NT2/D1 (cell line): ENCODE measurements at regions not wholly inside any gene's neighbourhood (a gene's known extent, or its start where the extent isn't known, plus 50 kb on each side); places are given as distances from the start of the nearest gene placed in this dataset.
"Not testable (repeated sequence)": the region's sequence is repeated elsewhere in the genome, so short reads cannot be mapped to it uniquely, and the experiment has no call there.

Experiments
- DNase-seq: peaks from one replicate; pipeline ENCODE4 v3.0.0-alpha.2; 2011; ENCODE audit warnings: low read depth, low spot score
- H3K27me3 ChIP-seq: 2 replicates; pipeline ENCODE4 v1.6.0; 2011; ENCODE audit warnings: mild to moderate bottlenecking; ENCODE audit not compliant: insufficient read length, insufficient read depth
- H3K36me3 ChIP-seq: 2 replicates; pipeline ENCODE4 v1.6.1; 2011; ENCODE audit warnings: mild to moderate bottlenecking, low read length, mixed read lengths; ENCODE audit not compliant: insufficient read depth, insufficient read length
- H3K4me1 ChIP-seq: 2 replicates; pipeline ENCODE4 v1.5.1; 2011; ENCODE audit not compliant: insufficient read depth, insufficient read length
- H3K4me3 ChIP-seq: 2 replicates; pipeline ENCODE4 v1.5.1; 2011; ENCODE audit warnings: low read depth; ENCODE audit not compliant: insufficient read length
- H3K9ac ChIP-seq: 2 replicates; pipeline ENCODE4 v1.6.0; 2011; ENCODE audit warnings: low read depth; ENCODE audit not compliant: insufficient read length
- H3K9me3 ChIP-seq: 2 replicates; pipeline ENCODE4 v1.5.1; 2011; ENCODE audit warnings: mild to moderate bottlenecking, low read length; ENCODE audit not compliant: insufficient read depth
- SUZ12 ChIP-seq: IDR thresholded peaks from 2 replicates; pipeline ENCODE4 v1.6.1; 2011; ENCODE audit not compliant: insufficient read length, insufficient read depth; ENCODE audit errors: extremely low read depth
- YY1 ChIP-seq: IDR thresholded peaks from 2 replicates; pipeline ENCODE4 v1.6.1; 2011; ENCODE audit not compliant: insufficient read length, insufficient read depth
- ZNF274 ChIP-seq: IDR thresholded peaks from 2 replicates; pipeline ENCODE4 v1.6.1; 2011; ENCODE audit warnings: mild to moderate bottlenecking, low read depth, low read length

DNA sequence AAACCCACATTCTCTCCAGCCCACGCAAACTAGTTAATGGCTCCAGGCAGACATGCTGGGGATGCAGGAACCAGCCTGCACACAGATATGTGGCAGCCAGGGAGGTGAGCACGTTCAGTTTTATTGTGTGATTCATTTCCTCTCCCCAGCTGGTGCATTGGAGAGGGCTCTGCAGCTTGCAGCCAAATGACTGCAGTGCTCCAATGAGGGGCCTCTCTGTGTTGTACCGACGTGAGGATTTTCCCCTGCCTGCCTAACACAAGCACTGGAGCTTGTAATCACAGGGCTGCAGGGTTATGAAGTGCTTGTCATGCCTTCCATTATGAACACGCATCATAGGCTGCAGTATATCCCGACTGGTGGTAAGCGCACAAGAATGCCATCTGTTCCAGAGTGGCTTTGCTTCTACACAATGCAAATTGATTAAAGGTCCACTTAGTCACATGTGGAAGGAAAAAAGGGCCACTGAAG is 92.3 kb upstream of the THUMPD2 start:
- Histone ChIP-seq H3K27me3 (no peaks in the 10 kb centered on the region), H3K9ac (no peak overlapping the region), H3K4me3 (no peak overlapping the region), H3K9me3 (no peaks in the 10 kb centered on the region), H3K36me3 (no peaks in the 10 kb centered on the region), H3K4me1 (peaks cover 2% of the 10 kb centered on the region)
- DNase-seq = no peak
- no peak for TF ChIP-seq ZNF274
- no peak for TF ChIP-seq YY1
- TF ChIP-seq SUZ12 = no peak

DNA sequence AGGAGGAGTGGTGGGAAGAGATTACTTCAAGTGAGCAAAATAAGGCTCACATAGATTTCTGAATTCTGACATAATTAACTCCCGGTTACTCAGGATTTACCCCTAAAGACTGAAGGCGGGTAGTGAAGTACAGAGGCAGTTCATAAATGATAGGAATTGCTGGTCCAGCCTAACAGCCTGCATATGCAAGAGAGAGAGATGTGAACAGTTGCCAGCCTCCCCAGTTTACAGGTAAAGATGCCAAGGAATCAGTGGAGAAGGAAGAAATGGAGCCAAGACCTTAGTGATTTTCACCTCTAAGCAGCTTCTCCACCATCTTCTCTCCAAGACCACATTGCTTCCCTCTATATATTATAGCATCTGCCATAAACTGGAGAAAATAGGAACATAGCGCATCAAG is 91.8 kb upstream of the THUMPD2 start:
- Histone ChIP-seq H3K9ac (no peak overlapping the region), H3K4me3 (no peak overlapping the region), H3K36me3 (no peaks in the 10 kb centered on the region), H3K9me3 (no peaks in the 10 kb centered on the region), H3K27me3 (no peaks in the 10 kb centered on the region), H3K4me1 (peaks cover 2% of the 10 kb centered on the region)
- no peak for TF ChIP-seq ZNF274
- TF ChIP-seq SUZ12 = no peak
- TF ChIP-seq YY1 = no peak
- no peak for DNase-seq

DNA sequence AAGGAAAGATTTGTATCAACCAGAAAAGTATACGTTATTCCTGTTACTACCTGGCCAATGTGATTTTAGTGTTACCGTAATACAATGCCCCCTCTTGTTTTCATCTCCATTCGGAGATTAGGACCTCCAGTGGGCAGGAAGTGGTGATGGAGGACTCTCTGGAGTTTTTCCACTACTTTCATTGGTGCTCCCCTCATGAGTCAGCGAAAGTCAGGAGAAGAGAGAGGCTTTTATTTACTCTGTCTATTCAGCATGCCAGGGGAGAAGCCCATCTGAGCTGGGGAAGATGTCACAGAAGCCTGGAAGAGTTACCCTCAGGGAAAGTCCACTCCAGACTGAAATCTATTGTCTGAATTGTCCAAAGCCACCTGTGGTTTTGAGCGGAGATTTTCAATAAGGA is 88.2 kb upstream of the THUMPD2 start:
- Histone ChIP-seq H3K4me3 (no peak overlapping the region), H3K9me3 (peaks cover 7% of the 10 kb centered on the region; the same call in 1 of the 2 replicates), H3K4me1 (peaks cover 2% of the 10 kb centered on the region), H3K9ac (no peak overlapping the region), H3K36me3 (no peaks in the 10 kb centered on the region), H3K27me3 (no peaks in the 10 kb centered on the region)
- no peak for DNase-seq
- TF ChIP-seq ZNF274 = no peak

DNA sequence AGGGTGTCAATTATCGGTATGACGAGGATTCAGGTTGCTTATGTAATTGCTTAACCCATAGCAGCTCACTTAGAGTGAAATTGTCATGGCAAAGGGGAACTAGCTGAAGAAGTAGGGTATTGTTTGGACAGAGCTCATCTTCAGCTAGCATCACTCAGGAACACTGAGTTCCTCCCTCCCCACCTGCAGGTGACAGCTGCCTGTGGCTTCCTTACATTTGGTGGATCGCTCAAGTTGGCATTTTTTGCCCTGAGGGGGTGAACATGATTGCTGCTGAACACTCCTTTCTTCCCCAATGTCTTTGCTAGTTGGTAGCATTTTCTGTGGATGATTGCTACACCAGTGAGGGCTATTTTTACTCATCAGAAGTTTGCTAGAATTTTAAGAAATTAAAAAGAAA is 86.7 kb upstream of the THUMPD2 start:
- Histone ChIP-seq H3K4me3 (no peak overlapping the region), H3K9me3 (peaks cover 7% of the 10 kb centered on the region; the same call in 1 of the 2 replicates), H3K36me3 (no peaks in the 10 kb centered on the region), H3K4me1 (no peaks in the 10 kb centered on the region), H3K9ac (no peak overlapping the region), H3K27me3 (no peaks in the 10 kb centered on the region)
- no peak for DNase-seq
- TF ChIP-seq YY1 = no peak
- no peak for TF ChIP-seq ZNF274
- TF ChIP-seq SUZ12 = no peak

DNA sequence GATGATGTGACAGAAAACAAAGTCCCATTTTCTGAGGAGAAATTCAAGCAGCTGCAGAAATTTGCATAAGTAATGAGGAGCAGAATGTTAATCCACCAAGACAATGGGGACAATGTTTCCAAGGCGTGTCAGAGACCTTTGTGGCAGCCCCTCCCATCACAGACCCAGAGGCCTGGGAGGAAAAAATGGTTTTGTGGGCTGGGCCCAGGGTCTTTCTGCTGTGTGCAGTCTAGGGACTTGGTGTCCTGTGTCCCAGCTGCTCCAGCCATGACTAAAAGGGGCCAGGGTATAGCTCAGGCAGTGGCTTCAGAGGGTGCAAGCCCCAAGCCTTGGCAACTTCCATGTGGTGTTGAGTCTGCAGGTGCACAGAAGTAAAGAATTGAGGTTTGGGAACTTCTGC is 84.6 kb upstream of the THUMPD2 start:
- not testable (repeated sequence) for H3K9ac ChIP-seq, H3K27me3 ChIP-seq, H3K36me3 ChIP-seq, DNase-seq, H3K4me1 ChIP-seq, H3K4me3 ChIP-seq, H3K9me3 ChIP-seq

DNA sequence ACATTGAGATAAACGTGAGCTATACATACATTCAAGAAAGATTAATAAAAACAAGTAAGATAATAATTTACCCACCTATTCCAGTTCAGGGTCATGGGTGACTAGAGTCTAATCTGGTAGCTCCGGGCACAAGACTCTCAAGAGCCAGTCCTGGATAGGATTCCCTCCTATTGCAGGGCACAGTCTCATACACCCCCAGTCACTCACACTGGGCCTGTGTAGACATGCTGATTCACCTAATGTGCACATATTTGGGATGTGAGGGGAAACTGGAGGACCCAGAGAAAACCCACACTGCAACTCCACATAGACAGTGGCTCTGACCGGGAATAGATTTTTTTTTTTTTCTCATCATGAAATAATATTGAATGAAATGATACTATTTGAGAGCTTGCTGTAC is 81.5 kb upstream of the THUMPD2 start:
- DNase-seq = no peak
- Histone ChIP-seq H3K4me1 (no peaks in the 10 kb centered on the region), H3K27me3 (no peaks in the 10 kb centered on the region), H3K9me3 (peaks cover 7% of the 10 kb centered on the region; the same call in 1 of the 2 replicates), H3K4me3 (no peak overlapping the region), H3K9ac (no peak overlapping the region), H3K36me3 (no peaks in the 10 kb centered on the region)
- no peak for TF ChIP-seq SUZ12
- no peak for TF ChIP-seq YY1
- no peak for TF ChIP-seq ZNF274

DNA sequence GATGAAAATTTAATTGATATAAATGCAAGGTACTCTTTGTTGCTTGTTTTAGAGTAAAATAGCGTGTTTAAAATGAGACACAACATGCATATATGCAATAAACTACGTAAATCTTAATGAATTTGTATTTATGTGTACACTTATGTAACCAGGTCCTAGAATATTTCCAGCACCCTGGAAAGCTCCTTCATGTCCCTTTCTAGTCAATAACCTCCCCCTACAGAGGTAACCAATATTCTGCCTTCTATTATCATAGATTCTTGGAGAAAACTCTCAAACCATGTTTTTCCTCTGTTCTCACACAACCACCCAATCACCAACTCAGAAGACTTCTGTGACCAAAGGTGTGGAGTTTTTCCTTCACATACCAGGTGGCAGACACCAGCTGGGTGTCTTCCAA is 79.6 kb upstream of the THUMPD2 start:
- Histone ChIP-seq H3K36me3 (no peaks in the 10 kb centered on the region), H3K4me3 (no peak overlapping the region), H3K27me3 (no peaks in the 10 kb centered on the region), H3K9ac (no peak overlapping the region), H3K4me1 (no peaks in the 10 kb centered on the region), H3K9me3 (peaks cover 2% of the 10 kb centered on the region; the same call in 1 of the 2 replicates)
- DNase-seq = no peak
- TF ChIP-seq ZNF274 = no peak
- no peak for TF ChIP-seq YY1
- no peak for TF ChIP-seq SUZ12

DNA sequence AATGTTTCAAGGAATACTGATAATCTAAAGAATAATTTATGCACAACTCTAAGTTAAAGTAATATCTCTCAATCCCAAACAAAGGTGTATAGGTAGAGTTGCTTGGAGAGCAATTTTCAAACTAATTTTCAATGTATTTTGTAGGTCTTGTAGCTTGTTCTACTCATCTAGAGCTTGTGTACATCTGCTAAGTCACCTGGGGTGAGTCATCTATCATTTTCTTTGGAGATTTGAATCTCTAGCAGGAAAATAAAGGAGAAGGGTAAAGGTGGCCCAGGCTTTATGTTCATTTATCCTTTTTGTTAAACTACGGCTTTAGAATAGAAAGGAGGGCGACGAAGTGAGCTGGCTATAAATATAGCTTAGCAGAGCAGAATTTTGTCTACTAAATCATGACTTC is 76.8 kb upstream of the THUMPD2 start:
- H3K9ac ChIP-seq = no peak overlapping the region
- DNase-seq = no peak
- TF ChIP-seq ZNF274 (no peak), YY1 (no peak), SUZ12 (no peak)
- no peaks in the 10 kb centered on the region for H3K27me3 ChIP-seq
- no peaks in the 10 kb centered on the region for H3K36me3 ChIP-seq
- no peak overlapping the region for H3K4me3 ChIP-seq
- no peaks in the 10 kb centered on the region for H3K4me1 ChIP-seq
- no peaks in the 10 kb centered on the region for H3K9me3 ChIP-seq
